Tibial nerve (tissue), 3 donors: ENCODE measurements at regions not wholly inside any gene's neighbourhood (a gene's known extent, or its start where the extent isn't known, plus 50 kb on each side); places are given as distances from the start of the nearest gene placed in this dataset.

Experiments
- POLR2A ChIP-seq, 2 donors: fragments of 450-650 bp; IDR thresholded peaks; one replicate each; pipeline ENCODE4 v1.6.1; 2017; ENCODE audit warnings: antibody characterized with exemption in 2 of 2, mild to moderate bottlenecking in 2 of 2, moderate library complexity in 2 of 2
- TF ChIP-seq, protein P1 (sequence below), 5 experiments: fragments of 200-600 bp in 3 of 5; fragments of 450-650 bp in 2 of 5; sonication (generic) in 3 of 5; IDR thresholded peaks; one replicate each; pipeline ENCODE4 v1.5.1; 2016 to 2019; ENCODE audit warnings: antibody characterized with exemption in 5 of 5, mild to moderate bottlenecking in 3 of 5, moderate library complexity in 2 of 5

DNA sequence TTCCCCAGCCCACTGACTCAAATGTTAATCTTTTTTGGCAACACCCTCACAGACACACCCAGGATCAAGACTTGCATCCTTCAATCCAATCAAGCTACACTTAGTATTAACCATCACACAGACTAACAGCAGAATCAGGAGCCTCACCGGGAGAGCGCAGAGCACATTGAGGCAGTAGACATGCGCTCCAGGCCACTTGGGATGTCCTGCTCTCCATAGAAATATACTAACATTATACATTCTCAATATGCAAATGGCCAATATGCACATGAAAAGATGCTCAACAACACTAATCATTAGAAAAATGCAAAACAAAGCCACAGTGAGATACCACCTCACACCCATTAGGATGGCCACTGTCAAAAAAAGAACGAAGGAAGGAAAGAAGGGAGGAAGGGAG, 135.0 kb upstream of the KCNE2 start:
- TF ChIP-seq POLR2A (IDR thresholded peaks at IDR 0.05) = no peak
- TF ChIP-seq, protein P1, sequence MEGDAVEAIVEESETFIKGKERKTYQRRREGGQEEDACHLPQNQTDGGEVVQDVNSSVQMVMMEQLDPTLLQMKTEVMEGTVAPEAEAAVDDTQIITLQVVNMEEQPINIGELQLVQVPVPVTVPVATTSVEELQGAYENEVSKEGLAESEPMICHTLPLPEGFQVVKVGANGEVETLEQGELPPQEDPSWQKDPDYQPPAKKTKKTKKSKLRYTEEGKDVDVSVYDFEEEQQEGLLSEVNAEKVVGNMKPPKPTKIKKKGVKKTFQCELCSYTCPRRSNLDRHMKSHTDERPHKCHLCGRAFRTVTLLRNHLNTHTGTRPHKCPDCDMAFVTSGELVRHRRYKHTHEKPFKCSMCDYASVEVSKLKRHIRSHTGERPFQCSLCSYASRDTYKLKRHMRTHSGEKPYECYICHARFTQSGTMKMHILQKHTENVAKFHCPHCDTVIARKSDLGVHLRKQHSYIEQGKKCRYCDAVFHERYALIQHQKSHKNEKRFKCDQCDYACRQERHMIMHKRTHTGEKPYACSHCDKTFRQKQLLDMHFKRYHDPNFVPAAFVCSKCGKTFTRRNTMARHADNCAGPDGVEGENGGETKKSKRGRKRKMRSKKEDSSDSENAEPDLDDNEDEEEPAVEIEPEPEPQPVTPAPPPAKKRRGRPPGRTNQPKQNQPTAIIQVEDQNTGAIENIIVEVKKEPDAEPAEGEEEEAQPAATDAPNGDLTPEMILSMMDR (IDR thresholded peaks at IDR 0.05) = no peak
